Sigmoid colon (tissue), 4 donors: ENCODE measurements at regions not wholly inside any gene's neighbourhood (a gene's known extent, or its start where the extent isn't known, plus 50 kb on each side); places are given as distances from the start of the nearest gene placed in this dataset.

ENCODE experiments used
- POLR2A ChIP-seq, 2 donors: fragments of 450-650 bp; IDR thresholded peaks; one replicate each; pipeline ENCODE4 v1.6.1; 2016; ENCODE audit warnings: antibody characterized with exemption in 2 of 2, mild to moderate bottlenecking in 2 of 2, moderate library complexity in 2 of 2
- POLR2AphosphoS5 ChIP-seq, 4 donors: sonication (generic); formaldehyde crosslinking; IDR thresholded peaks; one replicate each; pipeline ENCODE4 v1.6.1; 2017; ENCODE audit warnings: antibody characterized with exemption in 4 of 4
- TF ChIP-seq, protein P1 (sequence below), 4 experiments: fragments of 450-650 bp in 3 of 4; fragments of 200-600 bp in 1 of 4; IDR thresholded peaks; one replicate each; pipeline ENCODE4 v1.5.1; 2016 to 2019; ENCODE audit warnings: antibody characterized with exemption in 4 of 4, mild to moderate bottlenecking in 3 of 4, moderate library complexity in 2 of 4

DNA sequence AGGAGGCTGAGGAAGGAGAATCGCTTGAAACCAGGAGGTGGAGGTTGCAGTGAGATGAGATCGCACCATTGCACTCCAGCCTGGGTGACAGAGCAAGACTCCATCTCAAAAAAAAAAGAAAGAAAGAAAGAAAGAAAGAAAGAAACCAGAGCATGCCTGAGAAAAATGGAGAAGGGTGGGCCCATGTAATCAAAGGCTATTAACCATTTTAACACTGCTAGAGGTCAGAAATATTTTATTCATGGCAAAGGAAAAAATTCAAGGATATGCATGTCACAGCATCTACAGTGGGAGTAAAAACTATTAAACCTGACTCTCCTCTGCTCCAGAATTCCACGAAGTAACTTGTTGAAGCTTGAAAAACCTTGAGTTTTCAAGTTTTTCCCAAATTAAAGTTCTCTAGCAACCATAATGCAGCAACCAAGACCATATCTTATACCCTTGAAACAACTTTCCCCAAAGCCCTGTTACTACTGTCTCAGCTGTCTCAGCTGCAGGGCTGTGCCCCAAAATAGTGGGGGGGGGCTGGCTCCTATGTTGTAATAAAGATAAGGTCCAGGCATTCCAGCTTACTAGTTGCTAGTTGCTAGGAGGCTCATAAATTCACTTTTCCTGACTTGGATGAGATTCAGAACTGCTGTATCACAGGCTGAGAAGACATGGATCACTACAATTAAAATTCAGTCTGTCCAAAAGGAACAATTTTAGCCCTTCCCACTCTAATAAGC, 112.9 kb upstream of the SOD1 start:
- TF ChIP-seq, protein P1, sequence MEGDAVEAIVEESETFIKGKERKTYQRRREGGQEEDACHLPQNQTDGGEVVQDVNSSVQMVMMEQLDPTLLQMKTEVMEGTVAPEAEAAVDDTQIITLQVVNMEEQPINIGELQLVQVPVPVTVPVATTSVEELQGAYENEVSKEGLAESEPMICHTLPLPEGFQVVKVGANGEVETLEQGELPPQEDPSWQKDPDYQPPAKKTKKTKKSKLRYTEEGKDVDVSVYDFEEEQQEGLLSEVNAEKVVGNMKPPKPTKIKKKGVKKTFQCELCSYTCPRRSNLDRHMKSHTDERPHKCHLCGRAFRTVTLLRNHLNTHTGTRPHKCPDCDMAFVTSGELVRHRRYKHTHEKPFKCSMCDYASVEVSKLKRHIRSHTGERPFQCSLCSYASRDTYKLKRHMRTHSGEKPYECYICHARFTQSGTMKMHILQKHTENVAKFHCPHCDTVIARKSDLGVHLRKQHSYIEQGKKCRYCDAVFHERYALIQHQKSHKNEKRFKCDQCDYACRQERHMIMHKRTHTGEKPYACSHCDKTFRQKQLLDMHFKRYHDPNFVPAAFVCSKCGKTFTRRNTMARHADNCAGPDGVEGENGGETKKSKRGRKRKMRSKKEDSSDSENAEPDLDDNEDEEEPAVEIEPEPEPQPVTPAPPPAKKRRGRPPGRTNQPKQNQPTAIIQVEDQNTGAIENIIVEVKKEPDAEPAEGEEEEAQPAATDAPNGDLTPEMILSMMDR (IDR thresholded peaks at IDR 0.05): no peak
- TF ChIP-seq POLR2AphosphoS5 (IDR thresholded peaks at IDR 0.05): no peak
- no peak for TF ChIP-seq POLR2A (IDR thresholded peaks at IDR 0.05)
